NB4 (cell line): ENCODE measurements at regions not wholly inside any gene's neighbourhood (a gene's known extent, or its start where the extent isn't known, plus 50 kb on each side); places are given as distances from the start of the nearest gene placed in this dataset.

Source experiments
- CTCF ChIP-seq: IDR thresholded peaks from one replicate; pipeline ENCODE4 v1.5.1; 2012; ENCODE audit warnings: low read depth, low read length
- POLR2A ChIP-seq: IDR thresholded peaks from 2 replicates; pipeline ENCODE4 v1.6.1; 2011; ENCODE audit warnings: mild to moderate bottlenecking; ENCODE audit not compliant: insufficient read length; ENCODE audit errors: extremely low read depth

GRCh38 chrX:129176710-129177109 is 346.6 kb downstream of the SMARCA1 start:
- no peak for TF ChIP-seq CTCF
- no peak for TF ChIP-seq POLR2A
